Activated CD8-positive, alpha-beta memory T cell treated with anti-CD3 and anti-CD28 coated beads for 1 hour (primary cell): ENCODE measurements at regions not wholly inside any gene's neighbourhood (a gene's known extent, or its start where the extent isn't known, plus 50 kb on each side); places are given as distances from the start of the nearest gene placed in this dataset.
"Not testable (repeated sequence)": the region's sequence is repeated elsewhere in the genome, so short reads cannot be mapped to it uniquely, and the experiment has no call there.

Experiments
- DNase-seq, 2 donors: peaks; one replicate each; pipeline ENCODE4 v3.0.0-alpha.2; 2020; ENCODE audit warnings: low read depth in 1 of 2; ENCODE audit errors: extremely low read depth in 1 of 2

DNA sequence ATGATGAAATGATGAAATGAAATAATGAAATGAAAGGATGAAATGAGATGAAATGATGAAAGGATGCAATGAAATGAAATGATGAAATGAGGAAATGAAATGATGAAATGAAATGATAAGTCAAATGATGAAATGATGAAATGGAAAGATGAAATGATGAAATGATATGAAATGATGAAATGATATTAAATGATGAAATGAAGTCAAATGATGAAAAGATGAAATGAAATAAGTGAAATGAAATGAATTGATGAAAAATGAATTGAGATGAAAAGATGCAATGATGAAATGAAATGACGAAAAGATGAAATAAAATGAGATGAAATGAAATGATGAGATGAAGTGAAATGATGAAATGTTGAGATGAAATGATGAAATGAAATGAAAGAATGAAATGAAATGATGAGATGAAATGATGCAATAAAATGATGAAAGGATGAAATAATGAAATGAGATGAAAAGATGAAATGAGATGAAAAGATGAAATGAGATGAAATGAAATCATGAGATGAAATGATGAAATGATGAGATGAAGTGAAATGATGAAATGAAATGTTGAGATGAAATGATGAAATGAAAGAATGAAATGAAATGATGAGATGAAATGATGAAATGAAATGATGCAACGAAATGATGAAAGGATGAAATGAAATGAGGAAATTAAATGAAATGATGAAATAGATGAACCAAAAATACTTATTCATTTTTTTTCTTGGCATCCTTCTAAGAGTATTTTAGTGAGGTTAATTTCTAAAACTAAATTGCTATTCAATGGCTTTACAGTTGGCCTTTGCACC lies 139.8 kb upstream of the ERV3-1 start:
- DNase-seq: not testable (repeated sequence)

GRCh38 chr7:65145710-65146109 lies 139.2 kb upstream of the ERV3-1 start:
- DNase-seq: not testable (repeated sequence)

GRCh38 chr7:65145008-65145407 lies 138.5 kb upstream of the ERV3-1 start:
- DNase-seq: not testable (repeated sequence)

DNA sequence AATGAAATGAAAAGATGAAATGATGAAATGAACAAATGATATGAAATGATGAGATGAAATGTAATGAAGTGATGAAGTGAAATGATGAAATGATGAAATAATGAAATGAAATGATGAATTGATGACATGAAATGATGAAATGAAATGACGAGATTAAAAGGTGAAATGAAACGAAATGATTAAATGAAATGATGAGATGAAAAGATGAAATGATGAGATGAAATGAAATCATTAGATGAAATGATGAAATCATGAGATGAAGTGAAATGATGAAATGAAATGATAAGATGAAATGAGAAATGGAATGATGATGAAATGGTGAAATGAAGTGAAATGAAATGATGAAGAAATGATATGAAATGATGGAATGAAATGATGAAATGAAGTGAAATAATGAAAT lies 138.1 kb upstream of the ERV3-1 start:
- DNase-seq: not testable (repeated sequence)

GRCh38 chr7:65144119-65144518 lies 137.6 kb upstream of the ERV3-1 start:
- not testable (repeated sequence) for DNase-seq

GRCh38 chr7:65141894-65142293 lies 135.4 kb upstream of the ERV3-1 start:
- DNase-seq: not testable (repeated sequence)

GRCh38 chr7:65141405-65141778 lies 134.9 kb upstream of the ERV3-1 start:
- not testable (repeated sequence) for DNase-seq

DNA sequence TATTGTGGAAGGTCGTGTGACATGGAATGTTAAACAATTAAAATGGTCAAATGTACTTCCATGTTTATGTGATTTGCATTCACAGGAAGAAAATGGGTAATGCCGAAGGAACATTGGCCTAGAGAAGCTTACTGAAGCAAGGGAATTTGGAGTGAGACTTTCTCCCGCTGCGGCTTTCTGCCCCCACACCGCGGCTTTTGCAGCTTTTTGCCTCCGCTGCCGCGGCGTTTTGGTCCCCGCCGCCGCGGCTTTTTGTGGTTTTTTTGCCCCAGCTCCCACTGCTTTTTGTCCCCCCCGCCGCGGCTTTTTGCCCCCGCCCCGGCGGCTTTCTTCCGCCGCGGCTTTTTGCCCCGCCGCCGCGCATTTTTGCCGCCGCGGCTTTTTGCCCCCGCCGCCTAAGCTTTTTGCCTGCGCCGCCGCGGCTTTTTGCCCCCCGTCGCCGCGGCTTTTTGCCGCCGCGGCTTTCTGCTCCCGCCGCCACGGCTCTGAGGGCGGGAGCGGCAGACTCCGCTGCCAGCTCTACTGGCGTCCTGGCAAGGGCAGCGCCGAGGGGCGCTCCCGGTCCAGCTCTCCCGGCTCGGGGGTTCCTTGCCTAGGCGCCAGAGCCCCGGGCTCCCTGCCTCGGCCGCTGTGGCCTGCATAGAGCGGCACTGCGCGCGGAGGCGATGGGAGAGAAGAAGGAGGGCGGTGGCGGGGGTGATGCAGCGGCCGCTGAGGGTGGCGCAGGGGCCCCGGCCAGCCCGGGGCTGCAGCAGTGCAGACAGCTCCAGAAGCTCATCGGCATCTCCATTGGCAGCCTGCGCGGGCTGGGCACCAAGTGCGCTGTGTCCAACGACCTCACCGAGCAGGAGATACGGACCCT lies 134.3 kb upstream of the ERV3-1 start:
- not testable (repeated sequence) for DNase-seq

GRCh38 chr7:65136850-65137249 lies 130.4 kb upstream of the ERV3-1 start:
- not testable (repeated sequence) for DNase-seq

DNA sequence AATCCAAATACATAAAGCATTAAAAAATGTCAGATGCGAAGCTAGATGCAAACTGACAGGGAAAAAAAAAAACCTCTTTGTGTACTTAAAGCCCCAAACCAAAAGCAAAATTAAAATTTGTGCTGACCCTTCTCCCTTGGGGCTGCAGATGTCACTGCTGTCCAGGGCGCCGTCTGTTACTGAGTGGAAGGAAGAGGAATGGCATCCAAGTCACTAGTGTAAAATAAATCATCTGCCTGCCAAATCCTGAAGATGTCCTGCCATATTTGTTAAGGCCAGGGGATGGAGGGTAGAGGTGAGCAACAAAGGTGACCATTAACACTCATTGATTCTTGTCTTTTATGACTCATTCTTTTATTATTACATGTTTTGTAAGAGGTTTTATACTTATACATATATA lies 126.6 kb upstream of the ERV3-1 start:
- not testable (repeated sequence) for DNase-seq

DNA sequence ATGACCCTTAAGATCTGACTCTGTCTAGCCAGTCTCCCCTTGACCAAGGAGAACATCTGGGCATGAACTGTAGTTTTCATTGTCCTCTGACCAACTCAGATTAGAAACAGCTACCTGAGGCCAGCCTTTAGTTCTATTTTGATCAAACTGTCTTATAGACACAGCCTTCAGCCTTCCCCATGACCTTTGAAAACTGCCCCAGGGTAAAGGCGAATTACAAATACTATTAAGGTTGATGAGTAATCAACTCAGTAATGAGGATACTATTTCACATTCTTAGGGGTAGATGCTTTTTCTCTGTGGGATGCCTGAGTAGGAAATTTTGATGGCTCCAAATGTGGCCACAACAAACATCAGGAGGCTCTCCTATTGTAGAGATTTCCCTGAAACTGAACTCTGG lies 125.8 kb upstream of the ERV3-1 start:
- DNase-seq: not testable (repeated sequence)

DNA sequence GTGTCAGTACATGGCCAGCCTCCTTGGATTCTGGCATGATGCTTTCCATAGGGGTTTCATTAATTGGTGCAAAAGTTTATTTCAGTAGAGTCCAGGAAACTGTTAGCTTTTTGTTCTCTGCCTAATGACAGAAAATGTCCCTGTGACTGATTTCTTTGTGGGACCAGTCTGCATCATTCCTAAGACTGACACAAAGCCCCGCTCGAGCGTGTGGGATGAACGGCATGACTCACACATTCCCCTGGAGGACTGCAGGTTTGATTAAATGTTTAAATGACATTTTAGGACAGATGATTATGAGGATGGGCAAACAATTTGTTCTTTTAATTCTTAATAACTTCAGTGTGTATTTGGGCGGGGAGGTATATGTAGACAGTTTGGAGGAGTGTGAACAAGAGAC lies 120.9 kb upstream of the ERV3-1 start:
- DNase-seq: not testable (repeated sequence)

GRCh38 chr7:65124600-65124999 lies 118.1 kb upstream of the ERV3-1 start:
- DNase-seq: not testable (repeated sequence)

DNA sequence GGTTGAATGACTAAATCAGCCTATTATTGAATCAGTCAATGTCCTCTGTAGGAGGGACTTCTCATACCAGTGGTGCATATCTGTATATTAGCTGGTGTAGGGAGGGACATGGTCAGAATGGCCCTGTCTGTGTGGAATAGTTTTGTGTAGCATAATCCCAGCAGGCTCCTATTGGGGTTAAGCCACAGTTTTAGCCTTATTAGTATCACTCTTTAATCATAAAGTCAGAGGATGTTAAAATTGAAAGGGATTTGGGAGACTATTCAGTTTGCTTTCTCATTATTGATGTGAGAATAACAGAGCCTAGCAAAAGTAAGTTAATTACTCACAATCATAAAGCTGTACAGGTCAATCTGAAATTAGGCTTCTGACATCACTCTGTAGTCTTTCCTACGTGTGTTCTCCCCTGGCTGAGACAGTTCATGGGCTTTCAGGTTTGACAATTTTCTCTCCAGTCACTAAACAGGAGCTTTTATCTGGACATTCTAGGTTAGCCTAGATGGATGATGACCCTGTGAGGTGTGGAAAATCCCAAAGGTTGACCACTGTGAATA lies 99.2 kb upstream of the ERV3-1 start:
- not testable (repeated sequence) for DNase-seq

- not testable (repeated sequence) for DNase-seq
Measured at GRCh38 chr7:65100499-65100898, 94.0 kb upstream of the ERV3-1 start.

DNA sequence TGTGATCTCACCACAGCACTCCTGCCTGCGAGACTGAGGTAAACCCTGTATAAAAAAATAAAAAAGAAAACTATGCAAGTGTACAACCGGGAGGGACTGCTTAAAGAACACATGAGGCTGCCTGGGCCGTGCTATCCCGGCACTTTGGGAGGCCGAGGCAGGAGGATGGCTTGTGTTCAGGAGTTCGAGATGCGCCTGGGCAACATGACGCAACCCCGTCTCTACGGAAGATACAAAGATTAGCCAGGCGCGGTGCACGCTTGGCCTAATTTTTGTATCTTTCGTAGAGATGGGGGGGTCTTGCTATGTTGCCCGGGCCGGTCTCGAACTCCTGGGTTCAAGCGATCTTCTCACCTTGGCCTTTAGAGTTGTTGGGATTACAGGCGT lies 75.2 kb upstream of the ERV3-1 start:
- DNase-seq: not testable (repeated sequence)

GRCh38 chr7:65080799-65081668 lies 74.5 kb upstream of the ERV3-1 start:
- DNase-seq: peak; percentile 74 to 80

DNA sequence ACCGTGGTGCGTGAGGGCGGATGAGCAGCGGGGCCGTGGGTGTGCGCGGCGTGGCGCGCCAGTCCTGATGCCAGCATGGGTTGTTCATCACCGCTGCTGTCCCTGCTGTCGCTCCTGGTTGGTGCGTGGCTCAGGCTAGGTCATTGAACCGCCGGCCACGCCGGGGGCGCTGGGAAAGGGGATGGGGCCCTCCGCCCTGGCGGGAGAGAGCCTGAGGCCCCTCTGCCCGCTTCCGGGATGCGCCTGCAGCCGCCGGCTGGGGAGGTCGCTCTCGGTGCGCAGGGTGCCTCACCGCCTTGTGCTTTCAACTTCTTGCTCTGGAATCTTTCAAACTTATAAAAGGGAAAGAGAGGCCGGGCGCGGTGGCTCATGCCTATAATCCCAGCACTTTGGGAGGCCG lies 68.5 kb upstream of the ERV3-1 start:
- DNase-seq: not testable (repeated sequence)

GRCh38 chr7:65073160-65073559 lies 66.7 kb upstream of the ERV3-1 start:
- DNase-seq: not testable (repeated sequence)

DNA sequence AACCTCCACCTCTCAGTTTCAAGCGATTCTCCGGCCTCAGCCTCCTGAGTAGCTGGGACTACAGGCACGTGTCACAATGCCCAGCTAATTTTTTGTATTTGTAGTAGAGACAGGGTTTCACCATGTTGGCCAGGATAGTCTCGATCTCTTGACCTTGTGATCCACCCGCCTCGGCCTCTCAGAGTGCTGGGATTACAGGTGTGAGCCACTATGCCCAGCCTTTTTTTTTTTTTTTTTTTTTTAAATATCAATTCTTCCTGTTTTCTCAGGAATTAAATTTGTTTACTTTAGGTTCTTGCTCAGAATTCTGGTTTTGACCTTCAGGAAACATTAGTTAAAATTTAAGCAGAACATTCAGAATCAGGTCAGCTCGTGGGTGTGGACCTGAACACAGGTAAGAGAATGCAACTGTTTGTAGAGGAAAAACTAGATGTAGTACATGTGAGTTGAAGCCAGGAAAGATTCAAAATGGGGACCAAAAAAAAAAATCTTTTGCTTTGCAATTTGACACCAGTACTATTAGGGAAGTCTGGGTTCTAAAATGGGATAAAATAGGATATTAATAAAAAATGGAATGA lies 65.5 kb upstream of the ERV3-1 start:
- not testable (repeated sequence) for DNase-seq
